GM21576 (cell line): ENCODE measurements at regions not wholly inside any gene's neighbourhood (a gene's known extent, or its start where the extent isn't known, plus 50 kb on each side); places are given as distances from the start of the nearest gene placed in this dataset.

Source experiments
- ATAC-seq: cut with Tn5 transposase; IDR thresholded peaks from one replicate; pipeline ENCODE4 v1.9.1; 2021; ENCODE audit warnings: mild to moderate bottlenecking, moderate library complexity; ENCODE audit not compliant: unreplicated experiment

DNA sequence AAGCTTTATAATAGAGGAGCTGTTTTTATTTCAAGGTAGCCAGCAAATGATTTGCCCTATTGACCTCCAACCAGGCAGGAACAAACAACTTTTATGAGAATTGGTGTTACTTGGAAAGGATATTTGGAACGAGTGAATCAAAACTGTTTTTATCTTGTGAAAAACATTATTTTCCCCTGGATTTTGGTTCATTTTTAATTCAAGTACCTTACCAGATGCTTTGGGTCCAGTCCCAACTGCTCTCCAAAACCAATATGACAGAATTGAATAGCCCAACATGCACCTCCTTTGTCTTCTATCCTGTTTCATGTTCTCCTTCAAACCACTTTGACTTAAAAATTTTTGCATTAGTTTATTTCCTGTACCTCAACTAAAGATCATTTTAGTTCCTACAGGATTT, 178.6 kb upstream of the RBMS1 start:
- no peak for ATAC-seq

DNA sequence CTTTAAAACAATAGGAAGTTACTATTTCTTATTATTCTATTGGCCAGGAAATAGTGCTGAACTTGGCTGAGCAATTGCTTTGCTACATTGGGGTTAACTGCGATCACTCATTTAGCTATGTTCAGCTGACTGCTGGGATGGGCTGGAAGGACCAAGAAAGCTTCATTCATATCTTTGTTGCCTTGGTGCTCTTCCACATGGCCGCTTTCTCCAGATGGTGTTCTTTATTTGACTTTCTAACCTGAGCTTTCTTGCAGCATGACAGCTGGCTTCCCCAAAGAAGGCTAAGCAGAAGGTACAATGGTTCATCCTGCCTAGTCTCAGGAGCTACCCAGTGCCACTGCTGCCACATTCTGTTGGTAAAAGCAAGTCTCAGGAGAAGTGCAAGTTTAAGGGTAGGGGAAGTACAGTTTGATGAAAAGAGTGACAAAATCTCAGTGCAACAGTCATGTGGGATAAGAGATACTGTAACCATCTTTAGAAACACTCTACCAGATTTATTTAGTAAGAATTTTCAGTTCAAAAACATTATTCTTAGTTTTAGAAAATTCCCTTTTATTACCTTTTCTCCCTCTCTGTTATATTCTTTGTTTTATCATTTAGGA, 180.6 kb upstream of the RBMS1 start:
- no peak for ATAC-seq

DNA sequence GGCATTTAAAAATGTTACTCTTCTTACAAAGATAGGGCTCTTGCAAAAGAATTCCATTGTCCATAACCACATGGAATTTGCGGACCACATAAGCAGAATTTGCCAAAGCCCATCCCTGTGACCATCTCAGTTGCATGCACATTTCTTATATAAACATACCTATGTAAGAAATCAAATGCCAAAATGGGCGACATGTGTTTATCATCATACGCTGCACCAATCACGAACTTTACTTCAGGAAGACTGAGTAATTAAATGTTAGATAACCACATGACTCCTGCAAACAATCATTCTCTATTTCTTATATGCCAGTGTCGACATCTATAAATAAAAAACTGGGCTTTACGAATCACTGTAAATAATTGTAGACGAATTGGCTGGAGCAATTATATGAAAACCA, 186.1 kb upstream of the RBMS1 start:
- no peak for ATAC-seq

DNA sequence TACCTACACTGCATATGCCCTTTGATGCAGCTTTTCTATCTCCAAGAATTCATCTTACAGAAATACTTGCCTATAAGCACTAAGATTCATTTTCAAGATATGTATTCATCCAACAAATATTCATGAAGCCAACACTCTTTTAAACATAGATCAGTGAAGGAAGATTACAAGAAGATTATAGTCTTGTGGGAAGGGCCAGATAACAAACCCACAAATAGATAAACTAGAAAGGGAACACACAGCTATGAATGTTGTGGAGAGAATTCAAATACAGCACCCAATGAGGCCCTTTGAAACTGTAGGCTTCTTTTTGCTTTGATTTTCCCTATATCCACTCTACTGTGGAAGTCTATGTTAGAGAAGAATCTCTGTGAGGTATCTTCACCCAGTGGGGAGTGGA, 186.7 kb upstream of the RBMS1 start:
- ATAC-seq, result no peak

DNA sequence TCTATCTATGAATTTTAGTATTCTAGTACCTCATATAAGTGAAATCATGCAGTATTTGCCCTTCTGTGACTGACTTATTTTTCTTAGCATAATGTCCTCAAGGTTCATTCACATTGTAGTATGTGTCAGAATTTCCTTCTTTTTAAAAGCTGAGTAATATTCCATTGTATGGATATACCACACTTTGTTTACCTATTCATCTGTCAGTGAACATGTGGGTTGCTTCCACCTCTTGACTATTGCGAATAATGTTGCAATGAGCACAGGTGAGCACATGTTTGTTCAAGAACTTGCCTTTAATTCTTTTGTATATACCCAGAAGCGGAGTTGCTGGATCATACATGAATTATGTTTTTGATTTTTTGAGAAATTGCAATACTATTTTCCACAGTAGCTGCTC, 187.4 kb upstream of the RBMS1 start:
- ATAC-seq, result no peak

DNA sequence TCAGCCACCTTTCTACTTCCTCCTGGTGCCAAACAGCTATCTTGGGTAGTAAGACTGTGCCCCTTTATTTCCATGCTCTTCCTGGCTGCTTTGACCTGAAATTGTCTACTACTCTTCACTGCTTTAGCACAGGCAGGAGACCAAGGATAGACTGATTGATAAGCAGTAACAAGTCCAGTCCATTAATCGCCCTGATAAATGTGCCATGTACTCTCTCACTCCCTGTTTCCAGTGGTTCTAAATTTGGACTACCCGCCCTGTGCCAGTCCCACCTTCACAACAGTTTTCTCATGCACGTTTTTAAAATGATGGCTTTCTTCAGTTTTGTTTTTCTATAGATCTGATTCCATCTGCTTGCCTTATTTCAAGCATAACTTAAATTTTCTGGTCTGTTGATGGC, 189.6 kb upstream of the RBMS1 start:
- no peak for ATAC-seq

DNA sequence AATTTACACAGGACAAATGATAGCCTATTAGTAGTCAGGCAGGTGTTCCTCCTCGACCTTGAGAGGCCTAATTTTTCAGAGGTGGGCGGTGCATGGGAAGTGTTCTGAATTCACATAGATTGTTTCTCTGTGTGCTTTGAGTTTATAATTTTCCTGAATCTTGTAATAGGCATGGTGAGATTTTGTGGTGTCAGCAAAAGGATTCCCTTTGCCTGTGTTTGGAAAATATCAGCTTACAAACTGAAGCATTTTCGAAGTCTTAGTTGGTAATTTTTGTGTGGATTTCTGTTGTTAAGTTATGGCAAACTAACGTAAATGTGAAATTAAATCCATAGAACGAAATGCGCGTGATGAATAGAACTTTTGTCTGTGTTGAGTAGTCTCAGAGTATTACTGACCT, 194.0 kb upstream of the RBMS1 start:
- no peak for ATAC-seq

DNA sequence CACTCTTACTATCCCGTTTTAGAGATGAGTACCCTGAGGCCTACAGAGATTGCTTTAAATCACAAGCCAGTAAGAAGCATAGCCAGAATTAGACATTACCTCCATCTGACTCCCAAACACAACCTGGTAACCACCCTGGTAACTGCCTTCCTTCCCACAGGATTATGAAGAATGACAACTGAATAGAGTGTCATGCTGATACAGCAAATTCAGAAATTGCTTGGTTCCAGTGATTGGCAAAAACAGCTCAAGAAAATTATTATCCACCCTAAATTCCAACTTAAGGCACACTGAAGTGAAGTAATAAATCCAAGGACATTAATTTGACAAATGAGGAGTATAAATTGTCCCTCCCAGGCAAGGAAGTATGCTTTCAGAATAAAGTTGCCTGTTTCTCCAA, 195.8 kb upstream of the RBMS1 start:
- no peak for ATAC-seq

DNA sequence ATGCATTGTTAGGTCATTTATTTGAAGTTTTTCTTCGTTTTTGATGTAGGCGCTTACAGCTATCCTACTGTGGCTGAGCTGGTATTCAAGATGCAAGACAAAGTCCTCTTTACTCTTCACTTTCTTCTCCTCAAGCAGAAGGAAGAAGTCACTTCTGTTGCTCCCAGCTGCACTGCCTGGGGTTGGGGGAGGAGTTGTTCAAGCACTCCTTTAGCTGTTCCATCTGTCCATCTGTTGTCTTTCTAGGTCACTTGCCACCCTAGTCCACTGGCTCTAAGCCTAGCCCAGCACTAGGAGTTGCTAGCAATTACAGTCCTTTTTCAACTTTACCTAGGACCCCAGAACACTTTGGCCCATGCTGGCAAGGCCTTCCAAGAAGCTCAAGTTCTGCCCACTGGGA, 200.6 kb upstream of the RBMS1 start:
- ATAC-seq, result no peak

DNA sequence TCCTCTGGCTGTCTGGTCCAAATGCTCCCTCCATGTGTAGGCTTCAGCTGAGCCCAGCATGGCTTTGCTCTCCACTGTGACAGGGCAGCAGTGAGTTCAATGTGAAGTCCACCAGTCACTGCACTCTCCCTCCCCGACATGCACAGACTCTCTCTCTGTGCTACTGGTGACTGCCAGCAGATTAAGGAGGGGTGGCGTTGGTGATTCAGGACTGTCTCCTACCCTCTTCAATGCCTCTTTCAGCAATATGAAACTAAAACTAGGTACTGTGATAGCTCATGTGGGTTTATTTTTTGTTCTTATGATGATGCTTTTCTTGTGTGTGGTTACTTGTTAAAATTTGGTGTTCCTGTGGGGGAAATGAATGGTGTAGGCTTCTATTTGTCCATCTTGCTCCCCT, 201.0 kb upstream of the RBMS1 start:
- no peak for ATAC-seq

DNA sequence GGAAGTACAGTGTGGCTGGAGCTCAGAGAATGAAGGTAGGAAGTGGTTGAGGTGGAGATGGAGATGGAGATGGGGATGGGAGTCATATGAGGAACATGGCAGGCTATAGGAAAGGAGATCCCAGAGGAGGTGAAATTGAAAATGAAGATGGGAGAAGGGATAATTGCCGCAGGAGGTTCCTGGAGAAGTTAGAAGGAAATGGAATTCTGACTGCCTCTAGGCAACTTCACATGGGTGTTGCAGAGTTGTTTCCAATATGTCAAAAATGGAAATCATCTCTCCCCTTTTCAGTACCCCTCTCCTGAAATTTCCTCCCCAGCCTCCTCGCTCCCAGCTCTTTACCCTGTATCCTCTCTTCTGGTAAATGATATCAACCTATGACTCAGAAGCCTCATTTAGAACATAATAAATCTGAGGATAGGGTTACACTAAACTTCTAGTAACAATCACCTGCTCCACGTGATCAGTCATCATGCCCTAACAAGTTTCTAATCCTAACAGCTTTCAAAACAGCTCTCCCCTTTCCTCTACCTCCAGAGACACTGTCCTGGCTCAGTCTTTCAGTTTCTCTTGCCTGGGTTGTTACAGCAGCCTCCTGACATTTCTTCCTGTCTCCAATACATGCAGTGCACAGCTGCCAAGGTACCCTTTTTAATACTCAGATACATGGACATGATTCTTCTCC, 201.9 kb upstream of the RBMS1 start:
- ATAC-seq, result no peak

DNA sequence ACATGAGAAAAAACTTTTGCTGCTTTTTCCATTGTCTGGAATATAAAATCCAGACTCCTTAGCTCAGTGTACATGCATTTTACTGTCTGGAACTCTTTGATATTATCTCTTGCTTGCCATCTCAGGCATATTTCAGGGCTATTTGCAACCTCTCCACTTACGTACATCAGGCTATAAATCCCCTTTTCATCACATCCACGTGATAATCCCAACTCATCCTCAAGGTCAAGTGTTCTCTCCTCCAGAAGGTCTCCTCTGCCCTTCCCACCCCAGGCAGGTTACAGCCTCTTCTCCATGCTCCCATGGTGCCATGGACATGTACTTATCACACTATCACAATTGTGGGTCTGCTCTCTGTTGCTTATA, 202.5 kb upstream of the RBMS1 start:
- ATAC-seq, result no peak

DNA sequence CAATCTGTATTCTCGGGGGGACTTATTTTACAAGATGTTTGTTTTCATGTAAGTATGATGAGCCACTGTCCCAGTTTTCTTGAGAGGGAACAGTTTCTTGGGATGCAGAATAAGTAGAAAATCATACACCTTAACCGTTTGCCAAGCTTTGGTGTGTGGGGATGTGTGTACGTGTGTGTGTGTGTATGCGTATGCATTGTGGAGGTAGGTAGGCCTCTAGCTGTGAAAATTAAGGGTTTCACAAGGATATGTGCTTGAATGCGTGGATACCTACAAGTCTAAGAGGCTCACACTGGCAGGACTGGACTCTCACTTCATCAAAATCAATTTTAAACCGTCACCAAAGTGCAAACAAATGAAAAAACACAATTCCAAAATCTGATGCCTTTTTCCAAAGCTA, 204.2 kb upstream of the RBMS1 start:
- no peak for ATAC-seq

DNA sequence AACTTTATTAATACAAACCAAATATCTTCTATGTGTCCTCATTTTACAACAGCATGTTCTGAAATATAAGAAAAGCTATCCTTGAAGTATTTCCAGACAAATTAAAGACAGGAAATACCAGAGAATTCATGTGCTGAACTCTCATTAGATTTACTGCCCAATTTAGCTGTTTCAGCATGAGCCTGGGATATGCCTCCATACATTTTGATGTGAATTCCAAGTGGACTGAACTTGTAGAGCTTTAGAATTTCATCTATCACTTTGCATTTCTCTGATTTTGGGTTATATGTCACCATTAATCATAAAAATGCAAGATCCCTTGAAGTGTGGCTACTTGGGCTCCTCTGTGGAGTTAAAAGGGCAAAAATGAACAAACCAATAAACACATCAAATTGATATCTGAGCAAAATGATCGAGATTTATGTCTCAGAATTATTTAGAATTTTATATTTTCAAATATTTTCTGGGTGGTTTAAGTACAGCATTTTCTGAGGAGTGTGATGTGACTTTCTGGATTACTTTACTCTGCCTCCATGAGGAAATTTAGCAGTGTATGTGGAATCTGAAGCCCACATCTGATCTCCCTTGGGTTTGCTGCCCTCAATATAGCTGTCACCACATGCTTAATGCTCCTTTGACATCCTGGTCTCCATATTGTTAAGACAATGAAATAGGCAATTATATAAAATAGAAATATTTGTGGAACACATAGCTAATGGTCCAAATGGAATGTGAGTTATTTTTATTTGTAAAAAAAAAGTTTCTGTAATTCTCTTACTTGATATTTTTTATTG, 206.6 kb upstream of the RBMS1 start:
- no peak for ATAC-seq

DNA sequence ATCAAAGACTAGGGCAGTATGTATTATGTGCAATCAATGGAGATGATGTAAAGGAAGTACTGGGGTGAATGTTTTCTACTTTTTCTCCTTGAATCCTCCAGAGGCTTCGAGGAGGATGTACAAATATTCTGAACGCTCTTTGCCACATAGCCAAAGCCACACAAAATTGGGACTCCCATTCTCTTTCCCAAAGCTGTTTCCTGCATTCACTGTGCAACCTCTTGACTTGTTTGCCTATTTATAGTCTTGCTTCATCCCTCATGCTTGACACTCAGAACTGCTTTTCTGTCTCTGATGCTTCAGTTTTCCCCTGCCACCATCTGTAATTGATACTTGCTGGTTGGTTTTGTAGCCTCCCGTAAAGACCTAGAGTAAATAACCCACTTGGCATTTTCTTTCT, 208.2 kb upstream of the RBMS1 start:
- ATAC-seq, result no peak

DNA sequence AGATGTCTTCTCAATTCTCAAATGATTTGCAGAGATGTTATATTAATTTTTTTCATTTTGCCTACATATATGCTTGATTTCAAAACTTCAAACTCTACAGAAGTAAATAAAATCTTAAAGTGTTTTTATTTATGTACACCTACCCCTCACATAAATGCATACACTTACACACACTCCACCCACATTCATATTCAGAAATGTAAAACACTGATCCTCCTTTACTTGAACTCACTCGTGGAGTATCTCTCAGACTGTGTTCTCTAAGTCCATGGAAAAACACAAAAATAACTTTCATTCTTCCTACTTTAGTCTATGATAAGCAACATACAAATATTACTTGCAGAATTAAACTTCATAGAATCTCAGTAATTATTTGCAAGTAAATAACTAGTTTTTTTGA, 209.1 kb upstream of the RBMS1 start:
- ATAC-seq, result no peak

DNA sequence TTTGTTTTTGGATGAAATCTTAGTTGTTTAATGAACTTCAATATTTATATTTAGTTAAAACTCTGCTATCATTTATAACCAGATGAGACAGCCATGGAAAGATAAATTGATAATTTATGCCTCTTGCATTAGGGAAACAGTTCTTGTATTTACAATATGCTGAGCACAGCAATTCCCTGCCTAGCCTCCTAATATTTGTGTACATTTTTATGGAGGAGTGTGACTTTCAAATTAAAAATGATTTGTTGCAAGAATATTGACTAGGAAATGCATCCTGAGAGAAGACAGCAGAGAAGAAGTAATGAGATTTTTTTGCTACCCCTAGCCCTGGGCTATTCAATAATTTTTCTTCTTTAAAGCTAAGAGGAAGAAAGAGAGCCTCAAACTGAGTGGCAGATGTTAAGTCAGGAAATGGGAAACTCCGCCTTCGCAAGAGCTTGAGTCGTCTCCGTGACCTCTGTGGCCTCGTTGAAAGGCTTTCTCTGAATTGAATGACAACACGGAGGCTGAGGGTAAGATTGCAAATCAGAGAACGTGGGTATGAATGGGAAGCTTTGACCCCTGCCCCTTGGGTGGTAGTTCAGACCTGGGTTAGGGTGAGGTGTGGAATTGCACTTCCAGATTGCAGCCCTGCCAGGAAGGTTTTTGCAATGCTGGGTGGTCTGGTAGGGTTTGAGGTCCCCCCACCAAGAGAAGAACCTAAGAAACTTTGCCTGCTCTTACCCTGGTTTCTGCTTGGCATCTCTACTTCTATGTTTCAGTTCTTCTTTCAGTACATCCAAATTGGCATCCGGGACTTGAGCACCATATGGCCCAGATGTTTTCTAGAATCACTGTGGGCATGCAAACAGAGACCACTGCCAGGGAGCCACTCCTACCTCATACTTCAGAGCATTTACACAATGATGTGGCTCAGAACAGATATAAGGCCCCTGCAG, 210.3 kb upstream of the RBMS1 start:
- ATAC-seq, result peak; percentile 90

DNA sequence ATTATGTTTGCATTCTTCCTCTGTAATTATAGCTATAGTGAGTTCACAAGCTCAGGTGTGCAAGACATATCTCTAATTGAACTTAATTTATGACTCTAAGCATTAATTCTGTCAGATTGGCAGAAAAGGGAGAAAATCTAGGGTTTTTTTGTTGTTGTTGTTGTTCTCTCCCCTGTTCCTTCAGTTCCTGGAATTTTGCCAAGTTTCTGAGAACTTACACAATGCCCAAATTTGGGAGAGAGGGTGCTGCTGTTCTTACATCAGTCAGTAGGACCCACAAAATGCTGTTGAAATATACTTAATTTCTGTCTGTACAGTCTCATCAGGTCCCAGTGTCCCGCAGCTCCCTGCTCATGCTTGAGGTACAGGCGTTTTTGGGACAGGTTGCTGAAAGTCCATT, 221.8 kb upstream of the RBMS1 start:
- no peak for ATAC-seq

DNA sequence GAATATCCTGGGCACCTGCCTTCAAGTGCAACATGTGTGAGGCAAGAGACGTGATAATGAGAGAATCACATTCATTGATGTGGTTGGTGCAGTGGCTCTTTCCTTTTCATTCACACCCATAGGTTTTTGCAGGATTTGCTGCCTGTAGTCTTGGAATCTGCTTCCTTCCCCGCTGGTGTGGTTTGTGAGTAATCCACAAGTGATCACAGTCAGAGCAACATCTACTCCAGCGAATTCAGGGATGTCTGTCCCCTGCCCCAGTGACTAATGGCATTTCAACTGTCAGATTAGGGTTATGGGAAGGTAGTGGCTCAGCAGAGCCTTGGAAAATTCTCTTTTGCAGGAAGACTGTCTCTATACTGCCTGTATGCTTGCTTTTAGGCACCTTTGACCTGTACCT, 225.5 kb upstream of the RBMS1 start:
- no peak for ATAC-seq

DNA sequence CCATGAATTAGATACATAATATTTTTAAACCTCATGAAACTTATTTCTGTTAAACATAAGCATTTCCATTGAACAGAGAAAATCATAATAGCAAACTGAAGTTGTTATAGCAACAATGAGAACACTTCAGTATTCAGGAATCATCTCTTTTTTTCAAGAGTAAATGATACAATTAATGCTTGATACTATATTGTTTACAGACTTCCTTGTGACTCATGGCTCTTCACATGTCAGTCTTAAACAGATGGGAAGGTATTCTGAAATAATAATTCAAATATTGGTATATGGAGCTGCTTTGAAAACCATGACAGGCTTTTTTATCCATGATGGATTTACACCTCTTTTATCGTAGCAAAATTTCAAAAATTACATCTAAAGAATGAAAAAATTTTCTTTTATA, 226.5 kb upstream of the RBMS1 start:
- ATAC-seq, result no peak
